Activated naive CD8-positive, alpha-beta T cell treated with anti-CD3 and anti-CD28 coated beads for 36 hours (primary cell): ENCODE measurements at regions not wholly inside any gene's neighbourhood (a gene's known extent, or its start where the extent isn't known, plus 50 kb on each side); places are given as distances from the start of the nearest gene placed in this dataset.
"Not testable (repeated sequence)": the region's sequence is repeated elsewhere in the genome, so short reads cannot be mapped to it uniquely, and the experiment has no call there.

Experiments used
- DNase-seq: peaks from one replicate; pipeline ENCODE4 v3.0.0; 2021
- H3K27ac Mint-ChIP-seq: one replicate; pipeline ENCODE4 v1.8.0; 2022; ENCODE audit warnings: mild to moderate bottlenecking, moderate library complexity, mixed read lengths
- H3K27me3 Mint-ChIP-seq: one replicate; pipeline ENCODE4 v1.8.0; 2022; ENCODE audit warnings: mild to moderate bottlenecking, mixed read lengths
- H3K36me3 Mint-ChIP-seq: one replicate; pipeline ENCODE4 v1.8.0; 2021; ENCODE audit warnings: mild to moderate bottlenecking, mixed read lengths
- H3K4me1 Mint-ChIP-seq: one replicate; pipeline ENCODE4 v1.8.0; 2021; ENCODE audit warnings: mixed read lengths
- H3K4me3 Mint-ChIP-seq: one replicate; pipeline ENCODE4 v1.8.0; 2022; ENCODE audit warnings: mild to moderate bottlenecking, moderate library complexity, mixed read lengths
- H3K9me3 Mint-ChIP-seq: one replicate; pipeline ENCODE4 v1.8.0; 2022; ENCODE audit warnings: mixed read lengths

GRCh38 chr3:197373096-197373495, 74.7 kb upstream of the DLG1 start:
- no peak overlapping the region for H3K4me3 Mint-ChIP-seq
- H3K9me3 Mint-ChIP-seq, result no peaks in the 10 kb centered on the region
- no peak for DNase-seq
- H3K27me3 Mint-ChIP-seq, result peaks cover 11% of the 10 kb centered on the region
- no peak overlapping the region for H3K27ac Mint-ChIP-seq
- no peaks in the 10 kb centered on the region for H3K36me3 Mint-ChIP-seq
- H3K4me1 Mint-ChIP-seq, result no peaks in the 10 kb centered on the region

DNA sequence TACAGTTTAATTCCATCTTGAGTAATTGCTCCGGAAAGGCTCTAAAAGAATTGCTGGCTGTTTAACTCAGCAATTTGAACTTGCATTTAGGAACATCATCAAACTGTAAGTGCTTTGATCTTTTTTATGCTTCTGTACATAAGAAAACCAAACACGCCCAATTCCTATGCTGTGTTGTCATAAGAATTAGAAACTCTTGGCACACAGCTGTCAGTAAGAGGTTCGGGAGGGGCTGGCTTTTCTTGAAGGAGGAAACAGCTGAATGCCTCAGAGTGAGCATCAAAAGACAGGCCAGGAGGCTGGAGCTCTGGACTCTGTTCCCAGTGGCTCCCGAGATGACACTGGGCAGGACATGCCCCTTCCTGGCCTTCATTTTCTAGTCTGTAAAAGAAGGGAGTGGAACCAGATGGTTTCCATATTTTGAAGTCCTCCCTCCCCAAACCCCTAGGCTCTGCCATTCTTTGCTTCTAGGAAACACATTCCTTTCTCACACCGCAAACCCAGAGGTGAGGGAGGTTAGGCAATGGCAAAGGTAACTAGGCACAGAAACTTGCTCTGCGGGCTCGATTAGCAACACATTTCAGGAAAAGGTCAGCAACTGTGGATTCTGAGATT, 73.7 kb upstream of the DLG1 start:
- Mint-ChIP-seq H3K27me3 (peaks cover 8% of the 10 kb centered on the region), H3K36me3 (no peaks in the 10 kb centered on the region), H3K27ac (no peak overlapping the region), H3K4me3 (no peak overlapping the region), H3K9me3 (no peaks in the 10 kb centered on the region), H3K4me1 (no peaks in the 10 kb centered on the region)
- DNase-seq, result no peak

GRCh38 chr3:197371591-197372046, 73.2 kb upstream of the DLG1 start:
- no peaks in the 10 kb centered on the region for H3K36me3 Mint-ChIP-seq
- no peak overlapping the region for H3K4me3 Mint-ChIP-seq
- no peaks in the 10 kb centered on the region for H3K9me3 Mint-ChIP-seq
- H3K4me1 Mint-ChIP-seq, result no peaks in the 10 kb centered on the region
- peaks cover 8% of the 10 kb centered on the region for H3K27me3 Mint-ChIP-seq
- H3K27ac Mint-ChIP-seq, result no peak overlapping the region
- DNase-seq, result no peak

GRCh38 chr3:197369545-197369944, 71.1 kb upstream of the DLG1 start:
- Mint-ChIP-seq H3K4me3 (no peak overlapping the region), H3K4me1 (no peaks in the 10 kb centered on the region), H3K9me3 (no peaks in the 10 kb centered on the region), H3K27ac (no peak overlapping the region), H3K27me3 (peaks cover 5% of the 10 kb centered on the region), H3K36me3 (no peaks in the 10 kb centered on the region)
- DNase-seq, result no peak

- no peak for DNase-seq
Observed at GRCh38 chr3:197368821-197369220, 70.4 kb upstream of the DLG1 start.

GRCh38 chr3:197368330-197368729, 69.9 kb upstream of the DLG1 start:
- Mint-ChIP-seq H3K36me3 (no peaks in the 10 kb centered on the region), H3K27ac (no peak overlapping the region), H3K4me1 (no peaks in the 10 kb centered on the region), H3K27me3 (peaks cover 5% of the 10 kb centered on the region), H3K9me3 (no peaks in the 10 kb centered on the region), H3K4me3 (no peak overlapping the region)
- no peak for DNase-seq

More at GRCh38 chr3:197368821-197369220, 70.4 kb upstream of the DLG1 start:
- H3K9me3 Mint-ChIP-seq, result no peaks in the 10 kb centered on the region
- no peak overlapping the region for H3K4me3 Mint-ChIP-seq
- H3K27me3 Mint-ChIP-seq, result peaks cover 5% of the 10 kb centered on the region
- H3K27ac Mint-ChIP-seq, result no peak overlapping the region
- H3K4me1 Mint-ChIP-seq, result no peaks in the 10 kb centered on the region
- no peaks in the 10 kb centered on the region for H3K36me3 Mint-ChIP-seq

DNA sequence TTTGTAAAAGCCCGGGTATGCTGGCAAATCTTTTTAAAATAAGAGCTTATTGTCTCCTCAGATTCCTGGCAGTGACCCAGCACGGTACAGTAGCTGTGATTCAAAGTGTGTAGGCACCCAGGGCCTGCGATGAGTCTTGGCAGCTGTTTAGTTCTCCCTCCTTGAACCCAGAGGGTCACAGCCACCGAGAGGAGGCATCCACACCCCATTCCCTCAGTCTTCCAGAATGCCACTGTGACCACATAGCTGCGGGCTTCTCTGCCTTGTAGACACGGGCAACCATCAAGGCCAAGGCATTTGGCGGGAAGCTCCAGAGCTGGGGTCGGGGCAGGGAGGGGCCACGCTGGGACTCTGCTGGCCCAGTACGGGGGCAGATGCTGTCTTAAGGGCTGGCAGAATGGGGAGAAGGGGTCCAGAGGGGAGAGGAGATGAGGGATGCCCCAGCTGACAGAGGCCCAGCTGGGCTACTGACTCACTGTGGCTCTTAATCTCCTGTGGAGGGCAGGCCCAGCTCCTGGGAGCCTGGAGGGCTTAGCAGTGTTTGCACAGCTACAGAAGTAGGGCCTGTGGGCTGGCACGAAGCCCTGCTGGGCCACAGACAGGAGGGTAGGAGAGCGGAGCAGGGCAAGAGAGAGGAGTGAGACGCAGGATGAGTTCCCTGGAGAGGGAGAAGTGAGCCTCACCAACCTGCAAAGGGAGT, 68.8 kb upstream of the DLG1 start:
- Mint-ChIP-seq H3K27me3 (no peaks in the 10 kb centered on the region), H3K4me1 (no peaks in the 10 kb centered on the region), H3K9me3 (peaks cover under 1% of the 10 kb centered on the region), H3K4me3 (no peak overlapping the region), H3K27ac (peak overlapping the region; percentile 17), H3K36me3 (no peaks in the 10 kb centered on the region)
- no peak for DNase-seq

DNA sequence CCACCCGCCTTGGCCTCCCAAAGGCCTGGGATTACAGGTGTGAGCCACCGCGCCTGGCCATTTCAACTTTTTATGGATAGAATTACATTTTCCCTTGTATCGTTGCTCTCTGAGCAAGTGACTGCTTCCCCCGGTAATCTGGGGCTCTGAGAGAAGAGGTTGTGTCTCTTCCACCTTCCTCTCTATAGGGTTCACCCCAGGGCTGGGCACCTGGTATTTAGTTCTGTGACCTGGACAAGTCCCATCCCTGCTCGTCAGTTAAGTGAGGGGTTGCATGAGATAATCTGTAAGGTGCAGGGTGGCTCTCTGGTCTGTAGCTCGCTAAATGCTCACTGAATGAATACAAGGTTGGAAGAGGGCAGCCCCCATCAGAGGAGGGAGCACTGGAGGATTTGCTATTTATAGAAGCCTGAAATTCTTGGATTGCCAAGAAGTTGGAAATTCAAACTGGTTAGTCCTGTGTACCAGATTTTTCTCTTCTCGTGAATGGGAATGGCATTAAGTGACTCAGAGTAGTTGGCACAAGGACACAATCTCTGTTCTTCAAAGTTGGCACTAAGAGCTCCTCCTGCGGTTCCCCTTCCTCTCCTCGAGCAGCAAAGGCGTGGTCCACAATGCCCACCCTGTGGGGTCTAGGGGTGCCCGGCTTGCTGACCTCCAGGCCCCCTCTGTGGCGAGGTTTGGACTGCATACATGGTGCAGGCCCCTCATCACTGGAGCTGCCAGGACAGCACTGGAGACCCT, 68.1 kb upstream of the DLG1 start:
- no peak for DNase-seq
- H3K4me3 Mint-ChIP-seq, result no peak overlapping the region

GRCh38 chr3:197365586-197365985, 67.2 kb upstream of the DLG1 start:
- no peaks in the 10 kb centered on the region for H3K4me1 Mint-ChIP-seq
- H3K9me3 Mint-ChIP-seq, result peaks cover 7% of the 10 kb centered on the region
- no peak overlapping the region for H3K4me3 Mint-ChIP-seq
- H3K27me3 Mint-ChIP-seq, result no peaks in the 10 kb centered on the region
- no peak for DNase-seq
- H3K27ac Mint-ChIP-seq, result no peak overlapping the region
- peaks cover 3% of the 10 kb centered on the region for H3K36me3 Mint-ChIP-seq

More for the DNA sequence above, 68.1 kb upstream of the DLG1 start:
- no peaks in the 10 kb centered on the region for H3K27me3 Mint-ChIP-seq
- no peaks in the 10 kb centered on the region for H3K4me1 Mint-ChIP-seq
- no peak overlapping the region for H3K27ac Mint-ChIP-seq
- H3K36me3 Mint-ChIP-seq, result no peaks in the 10 kb centered on the region
- H3K9me3 Mint-ChIP-seq, result peaks cover 1% of the 10 kb centered on the region

DNA sequence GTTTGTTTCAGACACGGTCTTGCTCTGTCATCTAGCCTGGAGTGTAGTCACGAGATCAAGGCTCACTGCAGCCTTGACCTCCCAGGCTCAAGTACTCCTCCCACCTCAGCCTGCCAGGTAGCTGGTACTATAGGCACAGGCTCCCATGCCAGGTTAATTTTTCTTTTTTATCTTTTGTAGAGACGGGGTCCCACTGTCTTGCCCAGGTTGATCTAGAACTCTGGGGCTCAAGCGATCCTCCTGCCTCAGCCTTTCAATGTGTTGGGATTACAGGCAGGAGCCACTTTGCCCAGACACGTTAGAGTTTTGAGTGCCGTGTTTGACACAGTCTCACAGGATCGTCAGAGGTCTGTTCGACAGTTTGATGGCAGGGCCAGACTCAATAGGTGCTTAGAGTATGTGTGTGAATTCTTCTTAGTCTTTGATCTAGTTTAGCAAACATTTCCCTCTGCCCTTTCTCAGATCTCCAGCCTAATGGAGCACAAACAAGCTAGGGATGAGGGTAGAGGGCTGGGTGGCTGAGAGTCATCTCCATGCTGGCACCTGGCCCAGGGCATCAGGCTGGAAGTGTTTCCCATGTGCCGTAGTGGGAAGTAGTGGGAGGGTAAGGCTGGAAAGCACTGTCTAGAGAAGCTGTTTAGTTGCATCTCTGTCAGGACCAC, 66.1 kb upstream of the DLG1 start:
- no peak for DNase-seq
- no peak overlapping the region for H3K27ac Mint-ChIP-seq
- H3K4me1 Mint-ChIP-seq, result no peaks in the 10 kb centered on the region
- peaks cover 16% of the 10 kb centered on the region for H3K9me3 Mint-ChIP-seq
- H3K4me3 Mint-ChIP-seq, result no peak overlapping the region
- no peaks in the 10 kb centered on the region for H3K27me3 Mint-ChIP-seq
- H3K36me3 Mint-ChIP-seq, result peaks cover 7% of the 10 kb centered on the region

- Mint-ChIP-seq H3K4me3 (no peak overlapping the region), H3K4me1 (no peaks in the 10 kb centered on the region), H3K27ac (no peak overlapping the region), H3K36me3 (peaks cover 7% of the 10 kb centered on the region), H3K9me3 (peaks cover 19% of the 10 kb centered on the region), H3K27me3 (no peaks in the 10 kb centered on the region)
- DNase-seq, result no peak
Observed at GRCh38 chr3:197363553-197364409, 65.4 kb upstream of the DLG1 start.

- no peak for DNase-seq
- H3K4me3 Mint-ChIP-seq, result no peak overlapping the region
- H3K27me3 Mint-ChIP-seq, result no peaks in the 10 kb centered on the region
Observed at GRCh38 chr3:197362081-197362480, 63.7 kb upstream of the DLG1 start.

DNA sequence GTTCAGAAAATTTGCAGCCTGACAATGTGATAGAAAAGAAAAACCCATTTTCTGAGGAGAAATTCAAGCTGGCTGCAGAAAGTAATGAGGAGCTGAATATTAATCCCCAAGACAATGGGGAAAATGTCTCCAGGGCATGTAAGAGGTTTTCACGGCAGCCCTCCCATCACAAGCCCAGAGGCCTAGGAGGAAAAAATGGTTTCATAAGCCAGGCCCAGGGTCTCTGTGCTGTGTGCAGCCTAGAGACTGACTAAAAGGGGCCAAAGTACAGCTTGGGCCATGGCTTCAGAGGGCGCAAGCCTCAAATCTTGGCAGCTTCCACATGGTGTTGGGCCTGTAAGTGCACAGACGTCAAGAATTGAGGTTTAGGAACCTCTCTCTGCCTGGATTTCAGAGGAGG, 61.7 kb upstream of the DLG1 start:
- not testable (repeated sequence) for H3K36me3 Mint-ChIP-seq, H3K27me3 Mint-ChIP-seq, H3K4me1 Mint-ChIP-seq, H3K4me3 Mint-ChIP-seq, DNase-seq, H3K27ac Mint-ChIP-seq
- peaks cover 20% of the 10 kb centered on the region for H3K9me3 Mint-ChIP-seq

More at GRCh38 chr3:197362081-197362480, 63.7 kb upstream of the DLG1 start:
- Mint-ChIP-seq H3K36me3 (peaks cover 7% of the 10 kb centered on the region), H3K27ac (no peak overlapping the region), H3K4me1 (no peaks in the 10 kb centered on the region), H3K9me3 (peaks cover 20% of the 10 kb centered on the region)

DNA sequence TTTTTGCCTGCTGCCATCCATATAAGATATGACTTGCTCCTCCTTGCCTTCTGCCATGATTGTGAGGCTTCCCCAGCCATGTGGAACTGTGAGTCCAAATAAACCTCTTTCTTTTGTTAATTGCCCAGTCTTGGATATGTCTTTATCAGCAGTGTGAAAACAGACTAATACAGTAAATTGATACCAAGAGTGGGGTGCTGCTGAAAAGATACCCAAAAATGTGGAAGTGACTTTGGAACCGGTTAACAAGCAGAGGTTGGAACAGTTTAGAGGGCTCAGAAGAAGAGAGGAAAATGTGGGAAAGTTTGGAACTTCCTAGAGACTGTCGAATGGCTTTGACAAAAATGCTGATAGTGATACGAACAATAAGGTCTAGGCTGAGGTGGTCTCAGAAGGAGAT, 61.1 kb upstream of the DLG1 start:
- not testable (repeated sequence) for H3K4me1 Mint-ChIP-seq, H3K27me3 Mint-ChIP-seq, H3K36me3 Mint-ChIP-seq

More for the DNA sequence above, 61.1 kb upstream of the DLG1 start:
- peaks cover 20% of the 10 kb centered on the region for H3K9me3 Mint-ChIP-seq
- H3K4me3 Mint-ChIP-seq, DNase-seq, H3K27ac Mint-ChIP-seq: not testable (repeated sequence)
